ENCODE measurements at regions not wholly inside any gene's neighbourhood (a gene's known extent, or its start where the extent isn't known, plus 50 kb on each side); places are given as distances from the start of the nearest gene placed in this dataset.

DNA sequence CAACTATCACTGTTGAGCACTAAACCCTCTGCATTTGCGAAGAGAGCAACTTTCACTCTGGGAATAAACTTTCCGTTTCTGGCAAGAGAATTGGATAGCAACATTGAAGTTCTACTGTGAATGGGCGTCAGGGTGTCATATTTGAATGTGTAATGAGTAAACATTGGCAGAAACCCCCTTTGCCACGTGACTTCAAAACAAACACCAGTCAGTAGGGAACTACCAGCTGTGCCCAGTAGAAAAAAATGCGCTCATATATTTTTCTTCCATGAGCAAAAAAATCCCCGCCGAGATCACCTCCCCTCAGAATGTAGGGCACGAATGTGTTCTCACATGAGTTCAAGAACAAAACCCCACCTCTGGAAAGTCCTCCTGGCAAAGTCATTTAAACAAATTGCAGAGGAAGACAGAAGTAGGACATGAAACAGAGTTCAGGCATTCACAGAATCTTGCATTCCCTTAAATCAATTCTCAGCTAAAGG is 80.6 kb downstream of the BTG1 start:
- TF ChIP-seq EZH2 (IDR thresholded peaks at IDR 0.05; ENCODE audit: borderline replicate concordance, low read depth, low read length, severe bottlenecking), result no peak
- TF ChIP-seq, protein P1, sequence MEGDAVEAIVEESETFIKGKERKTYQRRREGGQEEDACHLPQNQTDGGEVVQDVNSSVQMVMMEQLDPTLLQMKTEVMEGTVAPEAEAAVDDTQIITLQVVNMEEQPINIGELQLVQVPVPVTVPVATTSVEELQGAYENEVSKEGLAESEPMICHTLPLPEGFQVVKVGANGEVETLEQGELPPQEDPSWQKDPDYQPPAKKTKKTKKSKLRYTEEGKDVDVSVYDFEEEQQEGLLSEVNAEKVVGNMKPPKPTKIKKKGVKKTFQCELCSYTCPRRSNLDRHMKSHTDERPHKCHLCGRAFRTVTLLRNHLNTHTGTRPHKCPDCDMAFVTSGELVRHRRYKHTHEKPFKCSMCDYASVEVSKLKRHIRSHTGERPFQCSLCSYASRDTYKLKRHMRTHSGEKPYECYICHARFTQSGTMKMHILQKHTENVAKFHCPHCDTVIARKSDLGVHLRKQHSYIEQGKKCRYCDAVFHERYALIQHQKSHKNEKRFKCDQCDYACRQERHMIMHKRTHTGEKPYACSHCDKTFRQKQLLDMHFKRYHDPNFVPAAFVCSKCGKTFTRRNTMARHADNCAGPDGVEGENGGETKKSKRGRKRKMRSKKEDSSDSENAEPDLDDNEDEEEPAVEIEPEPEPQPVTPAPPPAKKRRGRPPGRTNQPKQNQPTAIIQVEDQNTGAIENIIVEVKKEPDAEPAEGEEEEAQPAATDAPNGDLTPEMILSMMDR (IDR thresholded peaks at IDR 0.05; ENCODE audit: borderline replicate concordance, extremely low read depth, low read length, poor library complexity, severe bottlenecking), result no peak
